GM23248 (cell line): ENCODE measurements at regions not wholly inside any gene's neighbourhood (a gene's known extent, or its start where the extent isn't known, plus 50 kb on each side); places are given as distances from the start of the nearest gene placed in this dataset.

Experiments used
- DNase-seq: peaks from one replicate; pipeline ENCODE4 v3.0.0-alpha.2; 2015
- H2AFZ ChIP-seq: fragments of 200-600 bp; sonication (generic); 2 replicates; pipeline ENCODE4 v1.6.1; 2016; ENCODE audit warnings: antibody characterized with exemption
- H3F3A ChIP-seq: fragments of 200-600 bp; sonication (generic); 2 replicates; pipeline ENCODE4 v1.6.1; 2016; ENCODE audit warnings: mild to moderate bottlenecking, antibody characterized with exemption, mixed run types; ENCODE audit not compliant: insufficient read depth
- H3K27ac ChIP-seq: fragments of 200-600 bp; sonication (generic); 2 replicates; pipeline ENCODE4 v1.5.1; 2016; ENCODE audit warnings: mild to moderate bottlenecking
- H3K27me3 ChIP-seq: fragments of 200-600 bp; sonication (generic); replicated peaks from 2 replicates; pipeline ENCODE4 v1.6.1; 2016; ENCODE audit warnings: mild to moderate bottlenecking; ENCODE audit not compliant: insufficient read depth
- H3K36me3 ChIP-seq: fragments of 200-600 bp; sonication (generic); 2 replicates; pipeline ENCODE4 v1.6.1; 2016; ENCODE audit warnings: low read depth, mild to moderate bottlenecking
- H3K4me1 ChIP-seq: fragments of 200-600 bp; sonication (generic); 2 replicates; pipeline ENCODE4 v1.6.1; 2016; ENCODE audit warnings: mild to moderate bottlenecking; ENCODE audit not compliant: insufficient read depth
- H3K4me2 ChIP-seq: fragments of 200-600 bp; sonication (generic); one replicate; pipeline ENCODE4 v1.6.1; 2016; ENCODE audit warnings: mild to moderate bottlenecking; ENCODE audit not compliant: unreplicated experiment
- H3K4me3 ChIP-seq: fragments of 200-600 bp; sonication (generic); 2 replicates; pipeline ENCODE4 v1.5.1; 2016; ENCODE audit warnings: mild to moderate bottlenecking
- H3K79me2 ChIP-seq: fragments of 200-600 bp; sonication (generic); 2 replicates; pipeline ENCODE4 v1.6.1; 2016; ENCODE audit warnings: mild to moderate bottlenecking; ENCODE audit not compliant: insufficient read depth
- H3K9ac ChIP-seq: fragments of 200-600 bp; sonication (generic); 2 replicates; pipeline ENCODE4 v1.6.1; 2016; ENCODE audit warnings: mild to moderate bottlenecking
- H3K9me2 ChIP-seq: fragments of 200-600 bp; sonication (generic); 2 replicates; pipeline ENCODE4 v1.6.1; 2016; ENCODE audit warnings: mixed run types, mild to moderate bottlenecking, moderate library complexity; ENCODE audit not compliant: insufficient read depth
- H3K9me3 ChIP-seq: fragments of 200-600 bp; sonication (generic); one replicate; pipeline ENCODE4 v1.6.1; 2017; ENCODE audit warnings: low read depth
- H4K20me1 ChIP-seq: fragments of 200-600 bp; sonication (generic); 2 replicates; pipeline ENCODE4 v1.6.0; 2016; ENCODE audit not compliant: insufficient read depth
- EZH2 ChIP-seq: fragments of 200-600 bp; sonication (generic); IDR thresholded peaks from 2 replicates; pipeline ENCODE4 v1.6.1; 2018; ENCODE audit warnings: antibody characterized with exemption, mild to moderate bottlenecking; ENCODE audit not compliant: insufficient read depth, poor library complexity, severe bottlenecking
- EZH2phosphoT487 ChIP-seq: fragments of 200-600 bp; sonication (generic); IDR thresholded peaks from 2 replicates; pipeline ENCODE4 v1.6.1; 2018; ENCODE audit warnings: antibody characterized with exemption, moderate library complexity, mild to moderate bottlenecking, low read depth; ENCODE audit not compliant: insufficient read depth
- WGBS, 2 experiments: methylation state at CpG; one replicate each; pipeline ENCODE4 v1.1.6; 2015 to 2017; ENCODE audit warnings: low lambda C conversion rate in 2 of 2, low coverage in 1 of 2; ENCODE audit errors: missing lambda C conversion rate in 2 of 2; 5-methylcytosine and 5-hydroxymethylcytosine counted together
- in situ Hi-C: fragments of 300-500 bp; cut with MboI; formaldehyde crosslinking; loops from 2 replicates; pipeline ENCODE4 v1.15.0; 2020

GRCh38 chr1:104387716-104388508 is 638.2 kb downstream of the AMY1C start:
- no peak overlapping the region for H3K27ac ChIP-seq
- TF ChIP-seq EZH2phosphoT487 = no peak
- TF ChIP-seq EZH2 = no peak
- no peak for DNase-seq

DNA sequence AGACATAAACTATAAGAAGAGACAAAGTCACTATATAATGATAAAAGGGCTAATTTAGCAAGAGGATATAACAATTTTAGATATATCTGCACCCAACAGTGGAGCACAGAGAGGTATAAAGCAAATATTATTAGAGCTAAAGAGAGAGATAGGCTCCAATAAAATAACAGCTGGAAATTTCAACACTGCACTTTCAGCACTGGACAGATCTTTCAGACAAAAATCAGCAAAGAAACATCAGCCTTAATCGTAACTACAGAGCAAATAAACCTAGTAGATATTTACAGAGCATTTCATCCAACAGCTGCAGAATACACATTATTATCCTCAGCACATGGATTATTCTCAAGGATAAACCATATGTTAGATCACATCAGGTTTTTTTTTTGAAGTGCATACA is 642.9 kb downstream of the AMY1C start:
- H3K27ac ChIP-seq = no peak overlapping the region
- H3F3A ChIP-seq = no peaks in the 10 kb centered on the region
- H3K9me2 ChIP-seq = no peaks in the 10 kb centered on the region
- H3K4me3 ChIP-seq = no peak overlapping the region
- H3K79me2 ChIP-seq = no peaks in the 10 kb centered on the region
- H3K9me3 ChIP-seq = no peaks in the 10 kb centered on the region
- H4K20me1 ChIP-seq = no peaks in the 10 kb centered on the region
- no peak overlapping the region for H3K9ac ChIP-seq
- H3K36me3 ChIP-seq = no peaks in the 10 kb centered on the region
- DNase-seq = no peak
- H3K4me1 ChIP-seq = no peaks in the 10 kb centered on the region
- H3K4me2 ChIP-seq = no peak overlapping the region
- H3K27me3 ChIP-seq = no peaks in the 10 kb centered on the region
- in situ Hi-C loops = no loop called here
- TF ChIP-seq EZH2phosphoT487 = no peak
- no peak for TF ChIP-seq EZH2
- WGBS, 2 experiments = 42 to 44% methylated on average over 1 of the region's 1 CpG
- H2AFZ ChIP-seq = no peak overlapping the region

More at GRCh38 chr1:104387716-104388508, 638.2 kb downstream of the AMY1C start:
- no peaks in the 10 kb centered on the region for H3K36me3 ChIP-seq
- no peak overlapping the region for H3K4me2 ChIP-seq
- WGBS, 2 experiments = 8 to 9% methylated on average over 5 of the region's 5 CpGs
- no peak overlapping the region for H3K9ac ChIP-seq
- H2AFZ ChIP-seq = no peak overlapping the region
- no peaks in the 10 kb centered on the region for H3K79me2 ChIP-seq
- H3K4me1 ChIP-seq = no peaks in the 10 kb centered on the region
- H3K9me3 ChIP-seq = no peaks in the 10 kb centered on the region
- no peaks in the 10 kb centered on the region for H4K20me1 ChIP-seq
- no peaks in the 10 kb centered on the region for H3K27me3 ChIP-seq
- no peaks in the 10 kb centered on the region for H3K9me2 ChIP-seq
- in situ Hi-C loops = no loop called here
- H3K4me3 ChIP-seq = no peak overlapping the region
- H3F3A ChIP-seq = no peaks in the 10 kb centered on the region

DNA sequence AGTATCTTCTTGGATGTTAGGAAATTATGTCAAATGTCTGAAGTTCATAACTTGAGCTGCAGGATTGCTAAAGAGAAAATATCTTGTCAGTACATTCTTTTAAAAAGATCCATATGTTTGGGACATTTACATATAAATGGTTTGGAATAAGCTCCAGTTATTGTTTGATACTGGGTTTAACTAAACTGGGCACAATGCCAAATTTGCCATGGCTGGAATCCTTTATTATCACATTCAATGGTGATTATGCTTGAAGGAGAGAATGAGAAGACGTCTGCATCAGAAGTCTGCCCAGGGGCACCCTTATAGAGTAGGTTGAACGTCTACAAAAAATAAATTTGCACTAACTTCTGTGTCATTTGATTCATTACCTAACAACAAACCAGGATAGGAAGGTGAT is 652.5 kb downstream of the AMY1C start:
- Histone ChIP-seq H3K4me1 (no peaks in the 10 kb centered on the region), H3F3A (no peaks in the 10 kb centered on the region), H4K20me1 (no peaks in the 10 kb centered on the region), H3K9me2 (no peaks in the 10 kb centered on the region), H3K27ac (no peak overlapping the region), H3K36me3 (no peaks in the 10 kb centered on the region), H2AFZ (no peak overlapping the region), H3K4me3 (no peak overlapping the region), H3K79me2 (no peaks in the 10 kb centered on the region), H3K9me3 (no peaks in the 10 kb centered on the region), H3K9ac (no peak overlapping the region), H3K4me2 (no peak overlapping the region), H3K27me3 (no peaks in the 10 kb centered on the region)
- DNase-seq = no peak
- TF ChIP-seq EZH2 (no peak), EZH2phosphoT487 (no peak)
- 0 to 3% methylated on average over 2 of the region's 2 CpGs for WGBS, 2 experiments
- in situ Hi-C loops = no loop called here

GRCh38 chr1:104403883-104404282 is 654.2 kb downstream of the AMY1C start:
- Histone ChIP-seq H3K9ac (no peak overlapping the region), H3K4me2 (no peak overlapping the region), H3K27me3 (no peaks in the 10 kb centered on the region), H3K79me2 (no peaks in the 10 kb centered on the region), H3K9me3 (no peaks in the 10 kb centered on the region), H4K20me1 (no peaks in the 10 kb centered on the region), H3K36me3 (no peaks in the 10 kb centered on the region), H2AFZ (no peak overlapping the region), H3K9me2 (no peaks in the 10 kb centered on the region), H3F3A (no peaks in the 10 kb centered on the region), H3K27ac (no peak overlapping the region), H3K4me3 (no peak overlapping the region), H3K4me1 (no peaks in the 10 kb centered on the region)
- TF ChIP-seq EZH2 = no peak
- no peak for TF ChIP-seq EZH2phosphoT487
- 35 to 37% methylated on average over 1 of the region's 1 CpG for WGBS, 2 experiments
- no peak for DNase-seq
- in situ Hi-C loops = no loop called here

- Histone ChIP-seq H3K27ac (no peak overlapping the region), H4K20me1 (no peaks in the 10 kb centered on the region), H2AFZ (no peak overlapping the region), H3K79me2 (no peaks in the 10 kb centered on the region), H3K36me3 (no peaks in the 10 kb centered on the region), H3F3A (no peaks in the 10 kb centered on the region), H3K27me3 (no peaks in the 10 kb centered on the region), H3K4me1 (no peaks in the 10 kb centered on the region), H3K9ac (no peak overlapping the region), H3K9me3 (no peaks in the 10 kb centered on the region), H3K4me3 (no peak overlapping the region), H3K4me2 (no peak overlapping the region), H3K9me2 (no peaks in the 10 kb centered on the region)
- TF ChIP-seq EZH2phosphoT487 (no peak), EZH2 (no peak)
- WGBS, 2 experiments = 15 to 35% methylated on average over 2 of the region's 2 CpGs
- DNase-seq = no peak
- in situ Hi-C loops = no loop called here
Measured at GRCh38 chr1:104406728-104407127, 657.0 kb downstream of the AMY1C start.
